GM12875 (cell line): ENCODE measurements at regions not wholly inside any gene's neighbourhood (a gene's known extent, or its start where the extent isn't known, plus 50 kb on each side); places are given as distances from the start of the nearest gene placed in this dataset.

Experiments
- H3K4me3 ChIP-seq: one replicate; pipeline ENCODE4 v1.5.1; 2011; ENCODE audit warnings: low read depth, low read length, control low read depth
- CTCF ChIP-seq: IDR thresholded peaks from 2 replicates; pipeline ENCODE4 v1.5.1; 2011; ENCODE audit warnings: low read depth, mild to moderate bottlenecking, control low read depth, inconsistent platforms, low read length, moderate library complexity, borderline replicate concordance; ENCODE audit not compliant: insufficient read depth

GRCh38 chr14:29126361-29126760 is 359.8 kb downstream of the FOXG1 start:
- no peak for TF ChIP-seq CTCF
- H3K4me3 ChIP-seq: no peak overlapping the region

GRCh38 chr14:29126865-29127264 is 360.3 kb downstream of the FOXG1 start:
- no peak for TF ChIP-seq CTCF
- H3K4me3 ChIP-seq: no peak overlapping the region

- TF ChIP-seq CTCF: no peak
- H3K4me3 ChIP-seq: no peak overlapping the region
These were observed 373.4 kb downstream of the FOXG1 start for GRCh38 chr14:29140016-29140415.

- no peak overlapping the region for H3K4me3 ChIP-seq
- TF ChIP-seq CTCF: no peak
These were observed 378.0 kb downstream of the FOXG1 start for GRCh38 chr14:29144621-29145020.

- no peak for TF ChIP-seq CTCF
- H3K4me3 ChIP-seq: no peak overlapping the region
These were observed 381.6 kb downstream of the FOXG1 start for GRCh38 chr14:29148221-29148620.

GRCh38 chr14:29149798-29150197 is 383.2 kb downstream of the FOXG1 start:
- no peak for TF ChIP-seq CTCF
- no peak overlapping the region for H3K4me3 ChIP-seq

- TF ChIP-seq CTCF: no peak
- H3K4me3 ChIP-seq: no peak overlapping the region
These were observed 384.1 kb downstream of the FOXG1 start for GRCh38 chr14:29150659-29151058.
